Osteocyte (in vitro differentiated cells): ENCODE measurements at regions not wholly inside any gene's neighbourhood (a gene's known extent, or its start where the extent isn't known, plus 50 kb on each side); places are given as distances from the start of the nearest gene placed in this dataset.

Experiments used
- DNase-seq: peaks from one replicate; pipeline ENCODE4 v3.0.0; 2021; ENCODE audit warnings: mixed read lengths; ENCODE audit not compliant: unreplicated experiment; ENCODE audit errors: extremely low spot score
- H3K27ac Mint-ChIP-seq: one replicate; pipeline ENCODE4 v1.8.0; 2021; ENCODE audit warnings: mild to moderate bottlenecking, mixed read lengths; ENCODE audit not compliant: unreplicated experiment
- H3K27me3 Mint-ChIP-seq: one replicate; pipeline ENCODE4 v1.8.0; 2021; ENCODE audit warnings: mixed read lengths; ENCODE audit not compliant: unreplicated experiment
- H3K36me3 Mint-ChIP-seq: one replicate; pipeline ENCODE4 v1.8.0; 2021; ENCODE audit warnings: mixed read lengths; ENCODE audit not compliant: unreplicated experiment
- H3K4me1 Mint-ChIP-seq: one replicate; pipeline ENCODE4 v1.8.0; 2021; ENCODE audit warnings: mixed read lengths; ENCODE audit not compliant: unreplicated experiment
- H3K4me3 Mint-ChIP-seq: one replicate; pipeline ENCODE4 v1.8.0; 2021; ENCODE audit warnings: mild to moderate bottlenecking, moderate library complexity, mixed read lengths; ENCODE audit not compliant: unreplicated experiment
- H3K9me3 Mint-ChIP-seq: one replicate; pipeline ENCODE4 v1.8.0; 2021; ENCODE audit warnings: mixed read lengths; ENCODE audit not compliant: unreplicated experiment
- TF ChIP-seq, protein P1 (sequence below): fragments of 200-600 bp; sonication (generic); IDR thresholded peaks from 2 replicates; pipeline ENCODE4 v1.5.0; 2021; ENCODE audit warnings: antibody characterized with exemption, mild to moderate bottlenecking, moderate library complexity

DNA sequence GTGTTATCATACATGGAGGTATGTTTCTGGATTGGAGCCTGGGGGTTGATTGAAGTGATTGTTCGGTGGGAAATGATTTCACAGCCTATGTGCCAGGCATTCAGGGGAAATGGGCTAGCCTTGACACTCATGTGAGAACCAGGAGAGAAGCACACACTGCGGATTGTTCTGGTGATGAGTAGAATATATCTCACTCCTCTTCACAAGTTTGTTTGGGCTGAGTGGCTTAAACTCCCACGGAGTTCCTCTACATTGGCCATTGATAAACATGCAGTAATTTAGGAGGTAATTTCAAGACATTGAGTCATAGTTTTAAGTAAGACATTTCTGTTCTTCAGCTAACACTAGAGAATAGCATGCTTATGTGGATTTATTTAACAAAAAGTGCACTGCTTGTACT, 498.9 kb upstream of the NETO1 start:
- Mint-ChIP-seq H3K36me3 (no peaks in the 10 kb centered on the region), H3K27me3 (peaks cover 3% of the 10 kb centered on the region), H3K27ac (no peak overlapping the region)

DNA sequence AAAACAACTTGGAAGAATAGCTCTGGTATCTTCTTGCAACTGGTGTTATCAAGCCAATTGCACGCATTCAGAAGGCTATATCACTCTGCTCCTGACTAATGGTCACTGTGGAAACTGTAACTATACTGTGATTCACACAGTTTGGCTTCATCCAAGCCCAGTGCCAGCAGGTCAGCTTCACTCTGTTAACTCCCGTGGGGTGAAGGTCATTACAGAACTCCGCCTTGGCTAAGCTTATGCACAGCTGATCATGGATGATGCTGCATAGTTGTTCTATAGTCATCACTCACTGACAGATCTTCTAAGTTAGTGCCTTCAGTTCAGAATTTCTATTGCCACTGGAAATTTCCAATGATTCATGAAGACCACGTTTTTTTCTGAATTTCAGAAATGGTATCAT, 497.2 kb upstream of the NETO1 start:
- TF ChIP-seq, protein P1, sequence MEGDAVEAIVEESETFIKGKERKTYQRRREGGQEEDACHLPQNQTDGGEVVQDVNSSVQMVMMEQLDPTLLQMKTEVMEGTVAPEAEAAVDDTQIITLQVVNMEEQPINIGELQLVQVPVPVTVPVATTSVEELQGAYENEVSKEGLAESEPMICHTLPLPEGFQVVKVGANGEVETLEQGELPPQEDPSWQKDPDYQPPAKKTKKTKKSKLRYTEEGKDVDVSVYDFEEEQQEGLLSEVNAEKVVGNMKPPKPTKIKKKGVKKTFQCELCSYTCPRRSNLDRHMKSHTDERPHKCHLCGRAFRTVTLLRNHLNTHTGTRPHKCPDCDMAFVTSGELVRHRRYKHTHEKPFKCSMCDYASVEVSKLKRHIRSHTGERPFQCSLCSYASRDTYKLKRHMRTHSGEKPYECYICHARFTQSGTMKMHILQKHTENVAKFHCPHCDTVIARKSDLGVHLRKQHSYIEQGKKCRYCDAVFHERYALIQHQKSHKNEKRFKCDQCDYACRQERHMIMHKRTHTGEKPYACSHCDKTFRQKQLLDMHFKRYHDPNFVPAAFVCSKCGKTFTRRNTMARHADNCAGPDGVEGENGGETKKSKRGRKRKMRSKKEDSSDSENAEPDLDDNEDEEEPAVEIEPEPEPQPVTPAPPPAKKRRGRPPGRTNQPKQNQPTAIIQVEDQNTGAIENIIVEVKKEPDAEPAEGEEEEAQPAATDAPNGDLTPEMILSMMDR: no peak
- H3K27me3 Mint-ChIP-seq: peaks cover 12% of the 10 kb centered on the region
- H3K4me3 Mint-ChIP-seq: no peak overlapping the region
- peaks cover 6% of the 10 kb centered on the region for H3K9me3 Mint-ChIP-seq
- H3K27ac Mint-ChIP-seq: no peak overlapping the region
- DNase-seq: no peak
- H3K4me1 Mint-ChIP-seq: peaks cover 2% of the 10 kb centered on the region
- H3K36me3 Mint-ChIP-seq: no peaks in the 10 kb centered on the region

More for the DNA sequence above, 498.9 kb upstream of the NETO1 start:
- Mint-ChIP-seq H3K9me3 (peaks cover 13% of the 10 kb centered on the region), H3K4me3 (no peak overlapping the region), H3K4me1 (peaks cover 2% of the 10 kb centered on the region)
- no peak for DNase-seq
- TF ChIP-seq, protein P1: no peak

DNA sequence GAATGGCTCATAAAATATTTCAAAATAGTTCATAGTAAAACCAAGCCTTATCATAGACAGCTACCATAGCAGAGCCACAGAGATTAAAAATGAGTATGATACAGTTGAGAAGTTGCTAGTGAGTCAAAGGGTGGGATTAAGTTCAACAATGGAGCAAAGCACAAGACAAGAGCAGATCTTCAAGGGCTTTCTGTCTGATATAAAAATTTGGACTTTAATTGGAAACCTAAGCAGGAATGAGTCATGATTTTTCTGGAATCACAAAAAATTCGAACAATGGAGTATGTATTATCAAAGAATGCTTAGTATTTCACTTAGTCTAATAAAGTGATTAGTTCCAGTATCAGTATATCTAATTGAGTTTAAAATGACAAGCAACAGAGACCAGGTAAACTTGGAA, 487.3 kb upstream of the NETO1 start:
- H3K27me3 Mint-ChIP-seq: peaks cover 27% of the 10 kb centered on the region
- H3K4me3 Mint-ChIP-seq: no peak overlapping the region
- TF ChIP-seq, protein P1: no peak
- H3K36me3 Mint-ChIP-seq: no peaks in the 10 kb centered on the region
- H3K4me1 Mint-ChIP-seq: no peaks in the 10 kb centered on the region
- no peaks in the 10 kb centered on the region for H3K9me3 Mint-ChIP-seq
- no peak for DNase-seq
- no peak overlapping the region for H3K27ac Mint-ChIP-seq

DNA sequence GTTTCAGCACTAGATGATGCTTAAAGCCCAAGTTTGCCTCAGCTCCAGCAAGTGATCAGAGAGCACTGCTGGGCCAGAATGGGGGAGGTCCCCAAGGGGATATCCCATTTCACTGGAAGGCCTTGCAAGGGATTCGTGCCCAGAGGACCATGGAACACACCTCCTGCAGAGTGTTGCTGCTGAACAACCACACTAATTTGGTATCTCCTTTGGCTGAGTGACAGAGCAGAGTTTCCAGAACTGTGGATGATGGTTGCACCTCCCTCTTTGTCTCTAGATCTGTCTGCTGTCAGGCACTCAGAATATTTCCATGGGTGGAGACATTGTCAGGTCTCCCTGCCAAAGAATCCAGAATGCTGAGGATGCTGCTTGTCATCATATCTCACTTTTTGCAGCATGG, 484.8 kb upstream of the NETO1 start:
- H3K4me1 Mint-ChIP-seq: no peaks in the 10 kb centered on the region
- no peak for DNase-seq
- no peaks in the 10 kb centered on the region for H3K9me3 Mint-ChIP-seq
- peaks cover 28% of the 10 kb centered on the region for H3K27me3 Mint-ChIP-seq
- H3K36me3 Mint-ChIP-seq: no peaks in the 10 kb centered on the region
- no peak overlapping the region for H3K27ac Mint-ChIP-seq
- TF ChIP-seq, protein P1: peak; percentile 18
- no peak overlapping the region for H3K4me3 Mint-ChIP-seq

DNA sequence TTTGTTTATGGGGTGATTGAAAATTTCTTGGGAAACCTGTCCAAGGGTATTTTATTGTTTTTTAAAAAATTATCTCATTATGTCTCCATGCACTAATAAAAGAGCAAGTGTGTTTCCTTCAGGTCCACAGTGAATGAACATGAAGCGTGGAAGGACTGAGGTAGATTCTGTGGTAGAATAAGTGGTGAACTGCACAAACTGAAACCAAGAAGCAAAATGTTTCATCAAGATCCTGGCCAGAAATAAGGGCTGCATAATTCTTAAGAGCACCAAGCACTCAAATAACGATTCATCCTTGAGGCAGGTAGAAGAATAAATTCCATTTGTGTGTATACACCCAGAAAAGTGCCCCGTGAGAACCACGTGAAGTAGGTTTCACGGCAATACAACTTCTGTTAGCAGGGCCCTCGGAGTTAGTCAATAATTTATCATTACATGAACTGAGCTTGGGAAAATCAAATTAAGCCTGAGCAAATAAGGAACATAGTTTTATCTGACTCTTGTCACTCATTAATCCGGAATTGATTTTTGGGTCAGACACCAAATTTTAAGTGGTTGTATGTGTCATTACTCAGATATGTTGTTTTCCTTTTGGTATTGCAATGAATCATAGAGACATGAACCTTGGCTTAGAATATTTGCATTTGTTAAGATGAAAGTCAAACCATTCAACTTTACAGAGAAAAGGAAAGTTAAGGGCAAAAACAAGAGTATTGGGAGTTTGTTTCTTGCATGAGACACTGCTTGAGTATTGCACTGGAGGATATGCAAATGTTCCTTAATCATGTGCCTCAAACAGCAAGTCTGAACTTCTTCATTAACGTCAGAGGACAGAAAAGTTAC, 472.6 kb upstream of the NETO1 start:
- no peak for DNase-seq
- no peak overlapping the region for H3K27ac Mint-ChIP-seq
- no peaks in the 10 kb centered on the region for H3K36me3 Mint-ChIP-seq
- peaks cover 7% of the 10 kb centered on the region for H3K4me1 Mint-ChIP-seq
- H3K27me3 Mint-ChIP-seq: peaks cover 11% of the 10 kb centered on the region
- TF ChIP-seq, protein P1: no peak
- no peaks in the 10 kb centered on the region for H3K9me3 Mint-ChIP-seq
- H3K4me3 Mint-ChIP-seq: no peak overlapping the region
